A673 (cell line): ENCODE measurements at regions not wholly inside any gene's neighbourhood (a gene's known extent, or its start where the extent isn't known, plus 50 kb on each side); places are given as distances from the start of the nearest gene placed in this dataset.

Experiments used
- BruUV-seq: library from RNA; stranded (reverse); fragments of 400-500 nt; replicated peaks from 2 replicates; lab custom pipeline; 2021; lab: Mats Ljungman, UMichigan
- CTCF ChIA-PET: fragments of 300-600 bp; sonication (Branson Sonifier 250); formaldehyde crosslinking; loops from one replicate; lab custom pipeline; 2022; ENCODE audit warnings: antibody characterized with exemption; lab: Charles Lee
- POLR2A ChIA-PET: fragments of 300-600 bp; sonication (Branson Sonifier 250); formaldehyde crosslinking; loops from one replicate; lab custom pipeline; 2022; ENCODE audit warnings: antibody characterized with exemption; ENCODE audit not compliant: low non-redundant PET; lab: Charles Lee
- DNase-seq: peaks from one replicate; pipeline ENCODE4 v3.0.0-alpha.2; 2015; ENCODE audit warnings: low spot score
- H3K27ac ChIP-seq: fragments of 200-600 bp; sonication (generic); 2 replicates; pipeline ENCODE4 v1.5.1; 2016; ENCODE audit warnings: mixed run types, low read depth, mild to moderate bottlenecking, mixed read lengths, antibody characterized with exemption, low read length; ENCODE audit not compliant: poor library complexity, severe bottlenecking
- H3K27me3 ChIP-seq: fragments of 200-600 bp; sonication (generic); replicated peaks from 2 replicates; pipeline ENCODE4 v1.6.1; 2017; ENCODE audit warnings: mixed run types, low read depth, mild to moderate bottlenecking, mixed read lengths, antibody characterized with exemption, low read length; ENCODE audit not compliant: insufficient read depth, poor library complexity
- H3K36me3 ChIP-seq: fragments of 200-600 bp; sonication (generic); 2 replicates; pipeline ENCODE4 v1.6.1; 2016; ENCODE audit warnings: mixed run types, mild to moderate bottlenecking, mixed read lengths, antibody characterized with exemption, low read length; ENCODE audit not compliant: insufficient read depth, poor library complexity, severe bottlenecking
- H3K4me1 ChIP-seq: fragments of 200-600 bp; sonication (generic); 2 replicates; pipeline ENCODE4 v1.6.1; 2017; ENCODE audit warnings: mixed run types, mild to moderate bottlenecking, mixed read lengths, antibody characterized with exemption, low read length; ENCODE audit not compliant: insufficient read depth, poor library complexity, severe bottlenecking
- H3K4me3 ChIP-seq: fragments of 200-600 bp; sonication (generic); 2 replicates; pipeline ENCODE4 v1.5.1; 2016; ENCODE audit warnings: low read depth, mixed run types, mild to moderate bottlenecking, mixed read lengths, low read length; ENCODE audit not compliant: poor library complexity, severe bottlenecking
- H3K9me3 ChIP-seq: fragments of 200-600 bp; sonication (generic); 2 replicates; pipeline ENCODE4 v1.6.1; 2016; ENCODE audit warnings: mixed run types, low read depth, mild to moderate bottlenecking, mixed read lengths, antibody characterized with exemption, low read length; ENCODE audit not compliant: poor library complexity, severe bottlenecking
- EZH2 ChIP-seq: fragments of 200-600 bp; sonication (generic); IDR thresholded peaks from 2 replicates; pipeline ENCODE4 v1.6.1; 2017; ENCODE audit warnings: borderline replicate concordance, low read depth, mild to moderate bottlenecking, mixed read lengths, antibody characterized with exemption, low read length; ENCODE audit not compliant: poor library complexity, severe bottlenecking
- intact Hi-C: fragments of 100-400 bp; cut with micrococcal nuclease; formaldehyde crosslinking; loops from one replicate; pipeline ENCODE4 v1.10.0; 2022; ENCODE audit not compliant: unreplicated experiment
- TF ChIP-seq, protein P1 (sequence below): fragments of 300-800, 200-600 bp; sonication (generic); conservative IDR thresholded peaks from 2 replicates; pipeline ENCODE4 v1.5.1; 2017; ENCODE audit warnings: low read depth, mild to moderate bottlenecking, antibody characterized with exemption, low read length, moderate library complexity, mixed read lengths

DNA sequence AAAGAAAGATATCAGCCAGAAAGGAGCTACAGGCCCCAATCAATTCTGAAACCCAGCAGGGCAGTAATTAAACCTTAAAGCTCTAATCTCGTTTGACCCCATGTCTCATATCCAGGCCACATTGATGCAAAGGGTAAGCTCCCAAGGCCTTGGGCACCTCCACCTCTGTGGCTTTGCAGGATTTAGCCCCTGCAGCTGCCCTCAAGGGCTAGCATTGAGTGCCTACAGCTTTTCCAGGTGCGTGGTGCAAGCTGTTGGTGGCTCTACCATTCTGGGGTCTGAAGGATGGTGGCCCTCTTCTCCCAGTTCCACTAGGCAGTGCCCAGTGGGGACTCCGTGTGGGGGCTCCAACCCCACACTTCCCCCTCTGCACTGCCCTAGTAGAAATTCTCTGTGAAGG, 429.9 kb downstream of the NPHP4 start:
- BruUV-seq: no TSS peak
- peaks cover 6% of the 10 kb centered on the region for H3K27me3 ChIP-seq
- POLR2A ChIA-PET: no interaction called here
- no peak for DNase-seq
- H3K9me3 ChIP-seq: peaks cover 5% of the 10 kb centered on the region
- H3K4me1 ChIP-seq: no peaks in the 10 kb centered on the region
- CTCF ChIA-PET: no interaction called here
- H3K4me3 ChIP-seq: no peak overlapping the region
- H3K27ac ChIP-seq: no peak overlapping the region
- intact Hi-C loops: no loop called here
- no peaks in the 10 kb centered on the region for H3K36me3 ChIP-seq
- TF ChIP-seq EZH2: no peak
- TF ChIP-seq, protein P1, sequence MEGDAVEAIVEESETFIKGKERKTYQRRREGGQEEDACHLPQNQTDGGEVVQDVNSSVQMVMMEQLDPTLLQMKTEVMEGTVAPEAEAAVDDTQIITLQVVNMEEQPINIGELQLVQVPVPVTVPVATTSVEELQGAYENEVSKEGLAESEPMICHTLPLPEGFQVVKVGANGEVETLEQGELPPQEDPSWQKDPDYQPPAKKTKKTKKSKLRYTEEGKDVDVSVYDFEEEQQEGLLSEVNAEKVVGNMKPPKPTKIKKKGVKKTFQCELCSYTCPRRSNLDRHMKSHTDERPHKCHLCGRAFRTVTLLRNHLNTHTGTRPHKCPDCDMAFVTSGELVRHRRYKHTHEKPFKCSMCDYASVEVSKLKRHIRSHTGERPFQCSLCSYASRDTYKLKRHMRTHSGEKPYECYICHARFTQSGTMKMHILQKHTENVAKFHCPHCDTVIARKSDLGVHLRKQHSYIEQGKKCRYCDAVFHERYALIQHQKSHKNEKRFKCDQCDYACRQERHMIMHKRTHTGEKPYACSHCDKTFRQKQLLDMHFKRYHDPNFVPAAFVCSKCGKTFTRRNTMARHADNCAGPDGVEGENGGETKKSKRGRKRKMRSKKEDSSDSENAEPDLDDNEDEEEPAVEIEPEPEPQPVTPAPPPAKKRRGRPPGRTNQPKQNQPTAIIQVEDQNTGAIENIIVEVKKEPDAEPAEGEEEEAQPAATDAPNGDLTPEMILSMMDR: no peak

DNA sequence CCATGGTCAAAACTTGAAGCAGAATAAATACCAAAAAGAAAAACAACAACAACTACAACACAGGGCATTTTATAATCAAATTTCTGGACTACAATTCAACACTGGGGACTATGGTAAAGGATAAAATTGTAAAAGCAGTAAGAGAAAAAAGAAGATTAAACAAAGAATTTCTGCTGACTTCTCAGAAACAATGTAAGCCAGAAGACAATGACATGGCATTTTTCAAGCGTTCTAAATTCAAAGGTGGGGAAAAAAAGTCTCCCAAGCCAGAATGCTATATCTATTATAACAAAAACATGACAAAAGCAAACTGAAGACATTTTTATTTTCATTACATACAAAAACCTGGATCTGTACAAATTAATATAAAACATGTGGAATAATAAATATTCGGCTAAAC, 433.1 kb downstream of the NPHP4 start:
- no TSS peak for BruUV-seq
- no peaks in the 10 kb centered on the region for H3K36me3 ChIP-seq
- intact Hi-C loops: no loop called here
- TF ChIP-seq, protein P1: no peak
- TF ChIP-seq EZH2: no peak
- no peak overlapping the region for H3K27ac ChIP-seq
- peaks cover 5% of the 10 kb centered on the region for H3K9me3 ChIP-seq
- no peaks in the 10 kb centered on the region for H3K4me1 ChIP-seq
- DNase-seq: no peak
- CTCF ChIA-PET: no interaction called here
- no peak overlapping the region for H3K4me3 ChIP-seq
- POLR2A ChIA-PET: no interaction called here
- no peaks in the 10 kb centered on the region for H3K27me3 ChIP-seq

DNA sequence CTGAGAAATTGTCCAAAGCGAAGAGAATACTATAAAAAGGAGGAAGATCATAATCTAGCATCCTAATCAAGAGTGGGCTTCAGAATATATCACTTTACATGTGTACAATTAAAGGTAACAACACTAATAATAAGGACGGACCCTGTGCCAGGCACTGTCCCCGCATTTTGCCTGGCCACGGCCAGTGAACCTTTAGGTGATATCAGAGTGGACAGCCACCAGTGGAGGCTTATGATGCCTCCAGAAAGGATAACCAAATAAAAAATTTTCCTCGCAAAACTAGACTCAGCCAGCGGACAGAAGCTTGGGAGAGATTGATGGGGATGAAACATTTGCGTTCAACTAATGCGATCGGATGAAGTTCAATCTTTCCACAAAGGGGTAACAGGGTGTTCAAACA, 436.4 kb downstream of the NPHP4 start:
- Histone ChIP-seq H3K36me3 (no peaks in the 10 kb centered on the region), H3K27me3 (no peaks in the 10 kb centered on the region), H3K4me1 (no peaks in the 10 kb centered on the region), H3K4me3 (no peak overlapping the region), H3K9me3 (peaks cover 5% of the 10 kb centered on the region), H3K27ac (no peak overlapping the region)
- ChIA-PET POLR2A (no interaction called here), CTCF (no interaction called here)
- no peak for DNase-seq
- no peak for TF ChIP-seq EZH2
- TF ChIP-seq, protein P1: no peak
- intact Hi-C loops: no loop called here
- no TSS peak for BruUV-seq
